Activated CD4-positive, alpha-beta T cell treated with anti-CD3 and anti-CD28 coated beads, Interleukin-2, amount 10 ng/mL, durations not matched to agents 24 days and 14 days (primary cell): ENCODE measurements at regions not wholly inside any gene's neighbourhood (a gene's known extent, or its start where the extent isn't known, plus 50 kb on each side); places are given as distances from the start of the nearest gene placed in this dataset.

Experiments used
- DNase-seq: peaks from one replicate; pipeline ENCODE4 v3.0.0; 2022
- H3K27ac Mint-ChIP-seq: one replicate; pipeline ENCODE4 v1.8.0; 2022; ENCODE audit warnings: mild to moderate bottlenecking, mixed read lengths
- H3K27me3 Mint-ChIP-seq: one replicate; pipeline ENCODE4 v1.8.0; 2022; ENCODE audit warnings: mixed read lengths
- H3K36me3 Mint-ChIP-seq: one replicate; pipeline ENCODE4 v1.8.0; 2022; ENCODE audit warnings: low read depth, mild to moderate bottlenecking, mixed read lengths
- H3K4me1 Mint-ChIP-seq: one replicate; pipeline ENCODE4 v1.8.0; 2021; ENCODE audit warnings: mixed read lengths
- H3K4me3 Mint-ChIP-seq: one replicate; pipeline ENCODE4 v1.8.0; 2022; ENCODE audit warnings: mild to moderate bottlenecking, moderate library complexity, mixed read lengths
- H3K9me3 Mint-ChIP-seq: one replicate; pipeline ENCODE4 v1.8.0; 2021; ENCODE audit warnings: mixed read lengths
- intact Hi-C: fragments of 100-400 bp; cut with micrococcal nuclease; formaldehyde crosslinking; loops from one replicate; pipeline ENCODE4 v1.15.1; 2023

DNA sequence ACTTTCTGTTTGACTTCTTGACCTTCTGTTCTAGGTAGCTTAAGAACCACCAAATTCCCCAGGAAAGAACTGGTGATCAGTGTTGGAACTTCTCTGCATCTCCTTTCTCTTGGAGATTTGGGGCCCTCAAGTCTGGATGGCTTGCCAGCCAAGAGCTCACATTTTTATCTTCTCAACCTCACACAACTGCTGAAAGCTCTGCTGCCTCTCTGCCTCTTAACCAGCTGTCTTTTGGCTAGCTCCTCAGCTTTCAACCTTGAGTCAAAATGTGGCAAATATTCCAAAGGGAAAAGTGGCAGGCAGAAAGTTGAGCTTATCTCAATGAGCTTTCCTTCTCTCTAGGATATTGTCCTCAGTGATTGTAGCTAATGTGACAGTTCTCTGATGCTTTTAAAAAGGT is 89.2 kb upstream of the CCDC190 start:
- DNase-seq, result no peak
- no peak overlapping the region for H3K27ac Mint-ChIP-seq
- peaks cover 2% of the 10 kb centered on the region for H3K27me3 Mint-ChIP-seq
- no peak overlapping the region for H3K4me3 Mint-ChIP-seq
- intact Hi-C loops, result no loop called here
- no peaks in the 10 kb centered on the region for H3K9me3 Mint-ChIP-seq
- no peaks in the 10 kb centered on the region for H3K36me3 Mint-ChIP-seq
- peaks cover 5% of the 10 kb centered on the region for H3K4me1 Mint-ChIP-seq

DNA sequence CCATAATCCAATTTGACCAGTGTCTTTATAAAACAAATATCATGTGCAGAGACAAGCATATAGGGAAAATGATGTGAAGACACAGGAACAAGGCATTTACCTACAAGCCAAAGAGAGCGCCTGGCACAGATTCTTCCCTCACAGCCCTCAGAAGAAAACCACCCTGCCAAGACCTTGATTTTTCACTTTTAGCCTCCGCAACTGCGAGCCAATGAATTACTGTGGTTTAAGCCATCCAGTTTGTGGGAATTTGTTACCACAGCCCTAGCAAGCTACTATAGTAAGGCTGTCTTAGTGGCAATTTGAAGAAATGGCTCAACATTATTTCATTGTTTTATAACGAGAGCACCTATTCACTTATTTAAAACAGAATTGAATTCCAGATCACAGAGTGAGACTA is 85.7 kb upstream of the CCDC190 start:
- Mint-ChIP-seq H3K9me3 (no peaks in the 10 kb centered on the region), H3K27ac (no peak overlapping the region), H3K4me3 (no peak overlapping the region), H3K4me1 (no peaks in the 10 kb centered on the region), H3K36me3 (no peaks in the 10 kb centered on the region), H3K27me3 (peaks cover 5% of the 10 kb centered on the region)
- intact Hi-C loops, result no loop called here
- DNase-seq, result no peak

DNA sequence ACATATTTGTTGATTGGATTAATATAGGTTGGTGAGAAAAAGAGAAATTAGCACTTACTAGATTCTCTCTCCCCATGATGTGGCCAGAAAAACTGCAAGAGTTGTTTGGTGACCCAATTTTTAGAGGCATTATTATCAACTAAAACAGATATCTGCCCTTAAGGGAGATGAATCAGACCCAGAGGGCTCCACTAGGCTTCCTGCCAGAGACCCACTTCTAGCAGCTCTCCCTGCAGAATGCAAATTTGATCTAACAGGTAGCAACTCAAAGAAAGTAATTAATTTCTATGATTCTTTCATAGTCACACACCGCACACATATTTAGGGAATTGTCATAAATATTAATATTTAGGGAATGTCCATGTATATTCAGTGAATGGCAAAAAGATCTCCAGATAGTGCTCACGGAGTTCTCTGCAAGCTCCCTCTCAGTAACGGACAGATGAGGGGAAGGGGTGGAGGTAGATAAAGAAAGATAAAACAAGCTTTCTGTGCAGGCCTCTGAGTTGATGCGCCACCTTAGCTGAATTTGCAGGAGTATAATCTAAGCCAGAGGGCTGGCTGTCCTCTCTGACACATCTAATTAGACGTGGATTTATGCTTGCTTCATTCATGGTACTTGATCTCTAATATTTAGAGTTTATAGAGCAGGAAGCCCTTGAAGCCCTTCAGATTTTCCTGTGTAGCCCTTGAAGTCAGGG is 84.1 kb upstream of the CCDC190 start:
- DNase-seq, result no peak
- intact Hi-C loops, result no loop called here
- no peak overlapping the region for H3K27ac Mint-ChIP-seq
- H3K36me3 Mint-ChIP-seq, result no peaks in the 10 kb centered on the region
- H3K27me3 Mint-ChIP-seq, result peaks cover 7% of the 10 kb centered on the region
- no peak overlapping the region for H3K4me3 Mint-ChIP-seq
- no peaks in the 10 kb centered on the region for H3K4me1 Mint-ChIP-seq
- no peaks in the 10 kb centered on the region for H3K9me3 Mint-ChIP-seq

DNA sequence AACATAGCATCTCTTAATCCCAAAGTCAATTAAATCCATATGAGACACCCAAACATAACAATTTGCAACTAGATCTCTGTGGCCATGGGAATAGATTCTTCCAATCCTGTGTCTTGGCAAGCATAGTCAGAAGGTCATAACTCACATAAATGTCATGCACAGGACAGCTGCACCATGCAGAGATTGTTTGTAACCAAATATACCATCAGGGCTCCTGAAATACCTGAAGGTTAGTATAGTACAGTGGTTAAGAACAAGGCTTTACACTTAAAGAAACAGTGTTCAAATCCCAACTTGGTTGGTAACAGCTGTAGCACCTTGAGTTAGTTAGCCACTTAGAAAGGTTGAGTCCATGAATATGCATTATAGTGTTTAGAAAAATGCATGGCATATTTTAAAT is 82.6 kb upstream of the CCDC190 start:
- Mint-ChIP-seq H3K36me3 (no peaks in the 10 kb centered on the region), H3K4me1 (no peaks in the 10 kb centered on the region), H3K9me3 (no peaks in the 10 kb centered on the region), H3K27ac (no peak overlapping the region), H3K4me3 (no peak overlapping the region), H3K27me3 (peaks cover 7% of the 10 kb centered on the region)
- no peak for DNase-seq
- intact Hi-C loops, result no loop called here

DNA sequence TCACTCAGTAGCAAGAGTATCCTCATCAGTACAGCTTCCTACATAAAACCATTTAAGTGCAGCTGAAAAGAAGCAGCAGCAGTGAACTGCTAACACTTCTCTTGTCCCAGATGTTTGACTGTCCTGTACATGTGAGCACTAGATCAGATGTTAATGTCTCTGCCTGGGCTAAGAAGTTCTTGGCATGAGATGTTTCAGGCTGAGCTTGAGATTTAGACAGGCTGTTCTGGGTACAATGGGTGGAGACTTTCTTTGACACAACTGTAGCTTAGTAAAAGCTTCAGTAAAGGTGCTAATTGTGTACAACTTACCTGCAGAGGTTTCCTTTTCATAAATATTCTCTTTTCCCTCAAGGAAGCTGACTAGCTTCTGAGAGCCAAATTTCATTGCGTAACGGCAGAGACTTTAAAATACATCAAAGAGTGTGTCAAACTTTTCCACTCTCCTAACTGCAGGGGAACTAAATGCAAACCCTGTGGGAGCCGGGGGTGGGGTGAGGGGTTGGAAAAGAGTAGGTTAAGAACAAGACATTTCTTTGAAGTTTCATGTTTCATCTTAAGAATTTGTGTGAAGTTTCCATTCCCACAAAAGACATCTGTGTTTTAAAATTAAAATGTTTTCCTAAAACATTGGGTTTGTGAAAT is 82.1 kb upstream of the CCDC190 start:
- H3K9me3 Mint-ChIP-seq, result no peaks in the 10 kb centered on the region
- no peak overlapping the region for H3K4me3 Mint-ChIP-seq
- no peak for DNase-seq
- H3K36me3 Mint-ChIP-seq, result no peaks in the 10 kb centered on the region
- peaks cover 7% of the 10 kb centered on the region for H3K27me3 Mint-ChIP-seq
- intact Hi-C loops, result no loop called here
- no peaks in the 10 kb centered on the region for H3K4me1 Mint-ChIP-seq
- no peak overlapping the region for H3K27ac Mint-ChIP-seq

DNA sequence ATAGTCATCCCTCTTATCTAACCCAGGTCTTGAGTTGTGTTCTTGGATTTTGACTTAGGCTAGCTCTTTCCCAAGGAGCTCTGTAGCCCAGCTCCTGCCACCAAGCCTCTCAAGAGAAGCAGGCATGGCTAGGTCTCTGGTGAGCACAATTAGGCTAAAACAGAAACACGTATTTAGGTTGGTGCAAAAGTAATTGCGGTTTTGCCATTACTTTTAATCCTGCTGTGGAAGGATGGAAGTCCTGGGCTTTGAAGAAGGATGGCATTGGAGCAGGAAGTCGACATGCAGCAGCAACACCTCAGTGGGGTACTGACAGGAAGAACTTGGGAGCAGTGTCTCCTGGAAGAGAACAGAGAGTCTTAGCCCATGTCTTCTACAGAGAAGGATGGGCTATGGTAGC is 80.0 kb upstream of the CCDC190 start:
- Mint-ChIP-seq H3K27ac (no peak overlapping the region), H3K36me3 (no peaks in the 10 kb centered on the region), H3K4me3 (no peak overlapping the region), H3K4me1 (no peaks in the 10 kb centered on the region), H3K27me3 (peaks cover 5% of the 10 kb centered on the region), H3K9me3 (no peaks in the 10 kb centered on the region)
- intact Hi-C loops, result no loop called here
- no peak for DNase-seq

DNA sequence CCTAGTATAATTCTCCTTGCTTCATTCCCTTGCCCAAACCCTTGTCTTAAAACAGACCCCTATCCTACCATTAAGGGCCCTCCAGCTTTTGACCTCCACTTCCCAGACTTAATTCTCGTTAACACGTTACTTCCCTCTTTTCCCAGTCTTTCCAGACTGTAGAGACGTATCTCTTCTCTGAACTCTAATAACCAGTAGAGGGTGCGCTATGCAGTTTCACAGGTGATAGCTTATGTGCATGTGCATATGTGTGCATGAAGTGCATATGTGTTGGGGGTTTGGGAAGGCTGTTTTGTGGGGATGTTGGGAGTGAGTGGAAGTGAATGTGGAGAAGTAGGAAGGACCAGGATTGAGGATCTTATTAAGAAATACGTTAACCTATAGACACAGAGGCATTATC is 78.1 kb upstream of the CCDC190 start:
- Mint-ChIP-seq H3K27ac (no peak overlapping the region), H3K27me3 (peaks cover 12% of the 10 kb centered on the region), H3K36me3 (no peaks in the 10 kb centered on the region), H3K4me3 (no peak overlapping the region), H3K9me3 (no peaks in the 10 kb centered on the region), H3K4me1 (no peaks in the 10 kb centered on the region)
- no peak for DNase-seq
- intact Hi-C loops, result no loop called here

DNA sequence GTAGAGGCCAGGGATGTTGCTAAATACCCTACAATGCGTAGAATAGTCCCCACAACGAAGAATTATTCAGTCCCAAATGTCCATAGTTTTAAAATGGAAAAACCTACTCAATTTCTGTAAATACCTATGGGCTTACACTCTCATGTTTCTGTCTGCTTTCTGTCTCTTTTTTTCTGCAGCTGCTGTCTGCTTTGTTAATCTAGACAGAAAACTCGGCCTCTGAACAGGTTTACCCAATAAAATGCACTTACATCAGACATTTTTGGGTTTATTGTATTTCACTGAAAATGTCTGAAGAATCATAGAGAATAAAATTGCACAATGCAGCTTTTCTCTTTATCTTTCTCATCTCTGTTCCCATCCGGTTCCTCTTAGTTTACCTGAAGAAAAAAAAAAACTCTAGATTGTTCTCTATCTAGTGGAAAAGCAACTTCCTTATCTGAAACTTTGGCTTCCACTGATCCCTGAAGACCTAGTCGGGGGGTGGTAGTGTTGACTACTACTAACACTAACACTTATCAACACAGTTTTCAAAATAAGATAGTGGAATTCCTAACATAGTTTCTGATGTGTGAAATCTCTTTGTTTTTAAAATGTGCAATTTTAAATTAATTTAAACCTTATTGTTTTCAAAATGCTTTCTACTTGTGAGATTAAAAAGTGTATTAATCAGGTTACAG is 76.9 kb upstream of the CCDC190 start:
- H3K4me1 Mint-ChIP-seq, result no peaks in the 10 kb centered on the region
- intact Hi-C loops, result no loop called here
- H3K27me3 Mint-ChIP-seq, result peaks cover 11% of the 10 kb centered on the region
- H3K36me3 Mint-ChIP-seq, result no peaks in the 10 kb centered on the region
- H3K4me3 Mint-ChIP-seq, result no peak overlapping the region
- H3K27ac Mint-ChIP-seq, result no peak overlapping the region
- no peaks in the 10 kb centered on the region for H3K9me3 Mint-ChIP-seq
- no peak for DNase-seq

DNA sequence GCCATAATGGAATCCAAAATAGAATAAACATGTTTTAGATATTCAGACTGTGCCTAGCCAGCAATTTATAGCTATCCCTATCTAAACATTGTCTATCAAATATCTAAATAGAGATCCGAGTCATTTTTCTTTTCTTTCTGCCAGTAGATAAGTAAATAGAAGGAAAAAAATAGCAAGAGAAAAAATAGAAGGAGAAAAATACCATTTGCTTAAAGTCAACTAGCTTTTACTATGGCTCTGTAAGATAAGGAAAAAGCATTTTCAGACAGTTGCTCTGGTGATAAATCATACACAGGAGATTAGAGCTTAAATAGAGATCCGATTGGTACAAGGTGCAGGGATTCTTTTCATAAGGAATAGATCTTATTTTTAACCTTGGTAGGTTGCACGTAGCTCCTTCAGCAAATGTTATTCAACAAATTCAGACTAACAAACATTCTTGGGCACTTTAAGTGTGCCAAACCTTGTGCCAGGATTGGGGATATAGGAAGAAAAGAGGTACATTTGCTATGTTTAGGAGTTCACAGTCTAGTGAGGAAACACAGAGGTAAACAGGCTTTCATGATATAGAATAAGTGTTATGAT is 70.1 kb upstream of the CCDC190 start:
- H3K36me3 Mint-ChIP-seq, result no peaks in the 10 kb centered on the region
- intact Hi-C loops, result no loop called here
- no peak for DNase-seq
- H3K27ac Mint-ChIP-seq, result no peak overlapping the region
- peaks cover 17% of the 10 kb centered on the region for H3K27me3 Mint-ChIP-seq
- no peak overlapping the region for H3K4me3 Mint-ChIP-seq
- no peaks in the 10 kb centered on the region for H3K4me1 Mint-ChIP-seq
- no peaks in the 10 kb centered on the region for H3K9me3 Mint-ChIP-seq

DNA sequence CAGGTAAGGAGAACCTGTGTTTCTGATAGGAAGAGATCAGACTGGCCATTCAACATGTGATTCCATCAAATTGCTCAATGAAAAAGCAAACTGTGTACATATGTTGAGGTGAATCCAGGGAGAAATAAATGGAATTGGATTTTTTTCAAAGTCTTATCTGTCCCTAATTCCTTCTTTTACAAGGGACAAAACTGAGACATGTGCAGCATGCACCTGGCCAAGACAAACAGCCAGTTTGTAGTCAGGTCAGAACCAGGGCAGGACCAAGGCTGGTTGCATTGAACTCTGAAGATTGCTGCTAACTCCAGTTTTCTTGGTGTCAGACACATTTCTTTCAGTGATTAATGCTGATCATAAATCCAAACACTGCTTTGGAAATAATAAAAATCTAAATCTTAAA is 69.6 kb upstream of the CCDC190 start:
- no peak for DNase-seq
- no peaks in the 10 kb centered on the region for H3K9me3 Mint-ChIP-seq
- H3K4me3 Mint-ChIP-seq, result no peak overlapping the region
- no peak overlapping the region for H3K27ac Mint-ChIP-seq
- H3K4me1 Mint-ChIP-seq, result no peaks in the 10 kb centered on the region
- H3K36me3 Mint-ChIP-seq, result no peaks in the 10 kb centered on the region
- intact Hi-C loops, result no loop called here
- H3K27me3 Mint-ChIP-seq, result peaks cover 19% of the 10 kb centered on the region

DNA sequence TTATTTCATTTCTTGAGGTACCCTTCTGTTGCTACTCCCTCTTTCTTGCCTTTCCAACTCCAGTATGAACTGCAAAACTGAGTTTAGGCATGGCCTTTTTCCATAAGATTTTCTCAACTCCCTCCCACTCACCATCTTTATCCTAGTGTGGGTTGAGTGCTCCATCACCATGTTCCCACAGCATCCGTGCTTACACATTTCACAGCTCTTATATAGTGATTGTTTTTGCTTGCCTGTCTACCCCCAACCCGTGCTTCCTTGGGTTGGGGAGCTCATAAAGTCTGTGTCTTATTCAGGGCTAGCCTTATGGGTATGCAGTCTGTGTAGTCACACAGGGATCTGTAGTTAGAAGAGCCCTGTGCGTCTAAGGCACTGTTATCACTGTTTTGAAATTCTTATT is 68.2 kb upstream of the CCDC190 start:
- Mint-ChIP-seq H3K9me3 (no peaks in the 10 kb centered on the region), H3K27ac (no peak overlapping the region), H3K4me3 (no peak overlapping the region), H3K4me1 (no peaks in the 10 kb centered on the region), H3K36me3 (no peaks in the 10 kb centered on the region), H3K27me3 (peaks cover 18% of the 10 kb centered on the region)
- no peak for DNase-seq
- intact Hi-C loops, result no loop called here

DNA sequence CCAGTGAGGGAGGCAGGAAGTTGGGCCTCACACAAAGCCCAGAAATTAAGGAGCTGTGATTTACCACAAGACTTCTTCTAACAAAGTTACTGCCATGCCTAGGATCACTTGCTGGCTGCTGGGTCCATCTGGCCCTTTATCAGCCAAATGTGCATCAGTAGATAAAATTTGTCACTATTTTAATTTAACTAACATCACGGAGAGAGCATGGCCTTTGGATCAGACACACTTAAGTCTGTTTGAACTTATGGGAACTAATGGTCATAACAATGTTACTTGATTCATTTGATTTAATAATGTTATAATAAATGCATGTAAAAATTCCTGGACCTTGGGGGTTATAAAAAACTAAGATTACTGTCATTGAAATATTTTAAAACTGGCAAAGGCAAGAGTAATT is 67.2 kb upstream of the CCDC190 start:
- no peaks in the 10 kb centered on the region for H3K36me3 Mint-ChIP-seq
- intact Hi-C loops, result no loop called here
- H3K27ac Mint-ChIP-seq, result no peak overlapping the region
- no peaks in the 10 kb centered on the region for H3K4me1 Mint-ChIP-seq
- no peak for DNase-seq
- no peak overlapping the region for H3K4me3 Mint-ChIP-seq
- no peaks in the 10 kb centered on the region for H3K9me3 Mint-ChIP-seq
- peaks cover 18% of the 10 kb centered on the region for H3K27me3 Mint-ChIP-seq

DNA sequence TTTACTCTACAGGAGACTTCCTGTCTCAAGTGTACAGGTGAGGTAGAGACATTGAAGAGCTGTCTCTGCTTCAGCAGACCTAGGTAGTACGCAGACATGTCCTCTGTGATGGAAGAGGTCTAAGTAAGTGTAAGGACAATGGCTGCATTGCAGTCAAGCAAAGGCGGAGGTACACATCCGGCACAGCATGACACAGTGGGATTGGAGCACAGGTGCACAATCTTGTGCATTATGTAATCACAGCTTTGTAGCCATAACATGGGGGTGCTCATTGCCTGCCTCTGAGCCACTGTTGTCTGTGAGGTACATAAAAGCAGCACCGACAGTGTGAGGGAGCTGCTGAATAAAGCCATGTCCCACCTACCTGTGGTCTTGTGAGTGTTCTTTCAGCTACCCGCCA is 66.4 kb upstream of the CCDC190 start:
- Mint-ChIP-seq H3K4me3 (no peak overlapping the region), H3K27me3 (peaks cover 16% of the 10 kb centered on the region), H3K27ac (no peak overlapping the region), H3K36me3 (no peaks in the 10 kb centered on the region), H3K9me3 (no peaks in the 10 kb centered on the region), H3K4me1 (no peaks in the 10 kb centered on the region)
- intact Hi-C loops, result no loop called here
- no peak for DNase-seq

DNA sequence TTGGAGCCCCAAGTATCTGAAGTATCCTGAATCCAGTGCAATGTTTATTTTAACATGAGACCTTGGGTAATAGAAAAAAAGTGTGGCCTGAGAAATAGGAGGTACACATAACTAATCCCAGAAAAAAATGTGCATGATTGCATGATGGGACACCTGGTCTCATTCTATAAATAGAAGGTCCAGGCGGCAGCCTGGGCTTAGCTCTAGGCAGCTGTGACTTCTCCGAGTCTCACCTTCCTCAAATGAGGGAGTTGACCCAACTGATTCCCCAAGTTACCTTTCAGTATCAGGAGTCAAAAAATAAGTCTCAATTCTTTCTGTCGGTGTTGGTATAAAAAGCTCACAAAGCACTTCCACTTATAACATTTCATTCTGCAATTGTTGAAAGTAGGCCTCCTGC is 65.9 kb upstream of the CCDC190 start:
- H3K9me3 Mint-ChIP-seq, result no peaks in the 10 kb centered on the region
- H3K27ac Mint-ChIP-seq, result no peak overlapping the region
- DNase-seq, result no peak
- H3K36me3 Mint-ChIP-seq, result no peaks in the 10 kb centered on the region
- no peak overlapping the region for H3K4me3 Mint-ChIP-seq
- peaks cover 16% of the 10 kb centered on the region for H3K27me3 Mint-ChIP-seq
- intact Hi-C loops, result no loop called here
- peaks cover 2% of the 10 kb centered on the region for H3K4me1 Mint-ChIP-seq
